Testis (tissue), 2 donors: ENCODE measurements at regions not wholly inside any gene's neighbourhood (a gene's known extent, or its start where the extent isn't known, plus 50 kb on each side); places are given as distances from the start of the nearest gene placed in this dataset.

Experiments
- CTCF ChIP-seq, 3 experiments: fragments of 450-650 bp in 2 of 3; fragments of 200-600 bp in 1 of 3; sonication (generic) in 1 of 3; IDR thresholded peaks; one replicate each; pipeline ENCODE4 v1.5.1; 2016 to 2019; ENCODE audit warnings: antibody characterized with exemption in 3 of 3, mild to moderate bottlenecking in 2 of 3, moderate library complexity in 1 of 3
- POLR2A ChIP-seq: fragments of 450-650 bp; IDR thresholded peaks from one replicate; pipeline ENCODE4 v1.6.1; 2017; ENCODE audit warnings: antibody characterized with exemption, mild to moderate bottlenecking, moderate library complexity

- TF ChIP-seq CTCF (IDR thresholded peaks at IDR 0.05): no peak
- no peak for TF ChIP-seq POLR2A
Observed at GRCh38 chr9:119818726-119819435, 449.6 kb upstream of the BRINP1 start.
